ENCODE measurements at regions not wholly inside any gene's neighbourhood (a gene's known extent, or its start where the extent isn't known, plus 50 kb on each side); places are given as distances from the start of the nearest gene placed in this dataset.

- no peak for TF ChIP-seq CTCF (IDR thresholded peaks at IDR 0.05; ENCODE audit: insufficient read depth, low read length, poor library complexity, severe bottlenecking)
- no peak for TF ChIP-seq EZH2phosphoT487 (conservative IDR thresholded peaks at IDR 0.05; ENCODE audit: low read length)
Measured at GRCh38 chr3:170712336-170712735, 126.5 kb upstream of the SLC7A14 start.

All from SU-DHL-6 (cell line).